ENCODE measurements at regions not wholly inside any gene's neighbourhood (a gene's known extent, or its start where the extent isn't known, plus 50 kb on each side); places are given as distances from the start of the nearest gene placed in this dataset.

- TF ChIP-seq CTCF (IDR thresholded peaks at IDR 0.05; ENCODE audit: poor library complexity) = no peak
- TF ChIP-seq EZH2 (IDR thresholded peaks at IDR 0.05; ENCODE audit: borderline replicate concordance) = no peak
Observed at GRCh38 chr11:121887569-121887968, 228.4 kb downstream of the BLID start.

Measured in hepatocyte (in vitro differentiated cells).